ENCODE measurements at regions not wholly inside any gene's neighbourhood (a gene's known extent, or its start where the extent isn't known, plus 50 kb on each side); places are given as distances from the start of the nearest gene placed in this dataset.

DNA sequence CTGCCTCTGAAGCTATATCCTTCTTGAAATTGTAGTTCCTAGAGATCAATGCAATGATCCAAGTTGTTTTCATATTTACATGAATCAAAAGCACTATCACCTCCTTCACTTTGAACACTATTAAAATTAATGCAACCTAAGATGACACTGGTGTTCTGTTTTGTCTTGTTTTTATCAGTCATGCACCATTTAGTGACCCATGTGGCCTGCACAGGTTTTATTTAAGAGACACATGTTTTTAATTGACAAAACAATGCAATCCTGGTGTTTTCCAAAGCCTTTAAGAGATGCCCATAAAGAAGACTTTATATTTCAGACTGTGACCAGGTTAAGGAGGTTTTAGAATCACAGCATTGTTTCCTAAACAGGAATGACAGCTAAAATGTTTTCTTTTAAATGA, 177.5 kb downstream of the FAM181B start:
- TF ChIP-seq ZNF70 (CRISPR knock-in tag; IDR thresholded peaks at IDR 0.05) (peak; percentile 66), BACH2 (CRISPR knock-in tag; IDR thresholded peaks at IDR 0.05; ENCODE audit: borderline replicate concordance) (no peak)

DNA sequence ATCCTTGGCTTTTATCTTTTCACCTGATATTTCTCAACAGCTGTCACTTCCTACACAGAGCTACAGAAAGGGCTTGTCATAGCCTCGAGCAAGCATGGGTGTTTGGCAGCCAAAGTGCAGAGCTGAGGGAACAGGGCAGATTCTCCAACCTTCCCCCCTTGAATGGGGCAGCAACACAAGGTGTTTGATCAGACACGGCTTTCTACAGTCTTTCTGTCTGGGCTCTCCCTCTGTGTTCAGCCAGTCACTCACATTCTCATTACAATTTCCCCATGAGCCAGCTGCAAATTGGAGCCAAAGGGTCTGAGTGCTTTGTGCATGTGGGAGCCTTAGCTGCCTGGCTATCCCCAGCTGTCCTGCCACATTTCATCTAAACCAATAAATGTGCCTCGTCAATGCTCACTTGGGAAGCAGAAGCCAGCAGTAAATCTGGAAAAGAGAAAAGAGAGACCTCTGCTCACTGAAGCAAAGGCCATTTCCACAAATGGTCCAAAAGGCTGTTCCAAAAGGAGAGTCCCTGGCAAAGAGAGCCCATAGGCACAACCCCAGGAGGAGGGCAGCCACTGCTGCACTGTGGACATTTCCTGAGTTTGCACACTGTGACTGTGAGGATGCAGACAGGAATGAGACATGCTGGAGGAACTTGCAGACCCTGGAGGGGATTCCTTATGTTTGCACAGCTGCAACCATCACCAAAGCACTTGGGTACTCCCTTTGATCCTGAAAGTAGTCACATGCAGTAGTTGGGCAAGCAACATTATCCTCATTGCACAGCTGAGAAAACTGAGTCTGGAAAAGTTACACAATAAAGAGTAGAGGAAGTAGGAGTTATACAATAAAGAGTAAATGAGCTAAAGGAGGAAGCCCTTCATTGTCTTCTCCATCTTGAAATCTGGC, 186.8 kb downstream of the FAM181B start:
- ATAC-seq, result no peak
- TF ChIP-seq ZC3H10 (CRISPR knock-in tag; IDR thresholded peaks at IDR 0.05) (no peak), PPARA (CRISPR knock-in tag; IDR thresholded peaks at IDR 0.05; ENCODE audit: borderline replicate concordance) (no peak), BACH2 (CRISPR knock-in tag; IDR thresholded peaks at IDR 0.05; ENCODE audit: borderline replicate concordance) (no peak), ZFP3 (CRISPR knock-in tag; IDR thresholded peaks at IDR 0.05) (no peak), ESRRG (CRISPR knock-in tag; IDR thresholded peaks at IDR 0.05) (no peak), SNAI2 (CRISPR knock-in tag; IDR thresholded peaks at IDR 0.05) (no peak), RARB (CRISPR knock-in tag; IDR thresholded peaks at IDR 0.05) (no peak)
- TF ChIP-seq, protein P1, sequence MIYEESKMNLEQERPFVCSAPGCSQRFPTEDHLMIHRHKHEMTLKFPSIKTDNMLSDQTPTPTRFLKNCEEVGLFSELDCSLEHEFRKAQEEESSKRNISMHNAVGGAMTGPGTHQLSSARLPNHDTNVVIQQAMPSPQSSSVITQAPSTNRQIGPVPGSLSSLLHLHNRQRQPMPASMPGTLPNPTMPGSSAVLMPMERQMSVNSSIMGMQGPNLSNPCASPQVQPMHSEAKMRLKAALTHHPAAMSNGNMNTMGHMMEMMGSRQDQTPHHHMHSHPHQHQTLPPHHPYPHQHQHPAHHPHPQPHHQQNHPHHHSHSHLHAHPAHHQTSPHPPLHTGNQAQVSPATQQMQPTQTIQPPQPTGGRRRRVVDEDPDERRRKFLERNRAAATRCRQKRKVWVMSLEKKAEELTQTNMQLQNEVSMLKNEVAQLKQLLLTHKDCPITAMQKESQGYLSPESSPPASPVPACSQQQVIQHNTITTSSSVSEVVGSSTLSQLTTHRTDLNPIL (CRISPR knock-in tag; IDR thresholded peaks at IDR 0.05; ENCODE audit: low read depth), result no peak

More for the DNA sequence above, 177.5 kb downstream of the FAM181B start:
- no peak for ATAC-seq

DNA sequence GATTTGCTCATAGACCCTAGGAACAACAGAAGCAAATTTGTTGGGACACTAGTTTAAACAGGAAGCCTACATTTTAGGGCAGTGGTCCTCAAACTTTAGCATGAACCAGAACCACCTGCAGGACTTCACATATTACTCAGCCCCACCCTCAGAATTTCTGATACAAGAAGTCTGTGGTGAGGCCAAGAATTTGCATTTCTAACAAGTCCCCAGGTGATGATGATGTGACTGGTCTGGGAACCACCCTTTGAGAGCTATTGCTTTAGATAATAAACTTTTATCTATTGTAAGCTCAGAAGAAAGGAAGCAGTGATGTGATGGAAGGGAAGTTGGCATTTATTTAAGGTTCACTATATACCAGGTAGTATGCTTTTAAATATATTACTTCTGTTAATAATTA, 194.0 kb downstream of the FAM181B start:
- TF ChIP-seq, protein P2, sequence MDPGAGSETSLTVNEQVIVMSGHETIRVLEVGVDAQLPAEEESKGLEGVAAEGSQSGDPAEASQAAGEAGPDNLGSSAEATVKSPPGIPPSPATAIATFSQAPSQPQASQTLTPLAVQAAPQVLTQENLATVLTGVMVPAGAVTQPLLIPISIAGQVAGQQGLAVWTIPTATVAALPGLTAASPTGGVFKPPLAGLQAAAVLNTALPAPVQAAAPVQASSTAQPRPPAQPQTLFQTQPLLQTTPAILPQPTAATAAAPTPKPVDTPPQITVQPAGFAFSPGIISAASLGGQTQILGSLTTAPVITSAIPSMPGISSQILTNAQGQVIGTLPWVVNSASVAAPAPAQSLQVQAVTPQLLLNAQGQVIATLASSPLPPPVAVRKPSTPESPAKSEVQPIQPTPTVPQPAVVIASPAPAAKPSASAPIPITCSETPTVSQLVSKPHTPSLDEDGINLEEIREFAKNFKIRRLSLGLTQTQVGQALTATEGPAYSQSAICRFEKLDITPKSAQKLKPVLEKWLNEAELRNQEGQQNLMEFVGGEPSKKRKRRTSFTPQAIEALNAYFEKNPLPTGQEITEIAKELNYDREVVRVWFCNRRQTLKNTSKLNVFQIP (CRISPR knock-in tag; IDR thresholded peaks at IDR 0.05; ENCODE audit: borderline replicate concordance, low read depth), result no peak
- TF ChIP-seq CSDC2 (CRISPR knock-in tag; IDR thresholded peaks at IDR 0.05), result no peak
- no peak for TF ChIP-seq BACH2 (CRISPR knock-in tag; IDR thresholded peaks at IDR 0.05; ENCODE audit: borderline replicate concordance)
- TF ChIP-seq PPARA (CRISPR knock-in tag; IDR thresholded peaks at IDR 0.05; ENCODE audit: borderline replicate concordance), result no peak
- TF ChIP-seq, protein P3, sequence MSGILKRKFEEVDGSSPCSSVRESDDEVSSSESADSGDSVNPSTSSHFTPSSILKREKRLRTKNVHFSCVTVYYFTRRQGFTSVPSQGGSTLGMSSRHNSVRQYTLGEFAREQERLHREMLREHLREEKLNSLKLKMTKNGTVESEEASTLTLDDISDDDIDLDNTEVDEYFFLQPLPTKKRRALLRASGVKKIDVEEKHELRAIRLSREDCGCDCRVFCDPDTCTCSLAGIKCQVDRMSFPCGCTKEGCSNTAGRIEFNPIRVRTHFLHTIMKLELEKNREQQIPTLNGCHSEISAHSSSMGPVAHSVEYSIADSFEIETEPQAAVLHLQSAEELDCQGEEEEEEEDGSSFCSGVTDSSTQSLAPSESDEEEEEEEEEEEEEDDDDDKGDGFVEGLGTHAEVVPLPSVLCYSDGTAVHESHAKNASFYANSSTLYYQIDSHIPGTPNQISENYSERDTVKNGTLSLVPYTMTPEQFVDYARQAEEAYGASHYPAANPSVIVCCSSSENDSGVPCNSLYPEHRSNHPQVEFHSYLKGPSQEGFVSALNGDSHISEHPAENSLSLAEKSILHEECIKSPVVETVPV (CRISPR knock-in tag; IDR thresholded peaks at IDR 0.05), result no peak
- no peak for TF ChIP-seq ESRRG (CRISPR knock-in tag; IDR thresholded peaks at IDR 0.05)
- TF ChIP-seq RARB (CRISPR knock-in tag; IDR thresholded peaks at IDR 0.05), result no peak
- no peak for TF ChIP-seq TOX (CRISPR knock-in tag; IDR thresholded peaks at IDR 0.05; ENCODE audit: borderline replicate concordance)
- no peak for TF ChIP-seq ZC3H10 (CRISPR knock-in tag; IDR thresholded peaks at IDR 0.05)
- TF ChIP-seq ZFP30 (CRISPR knock-in tag; IDR thresholded peaks at IDR 0.05), result no peak
- TF ChIP-seq SNAI2 (CRISPR knock-in tag; IDR thresholded peaks at IDR 0.05), result no peak
- TF ChIP-seq ARNTL (CRISPR knock-in tag; IDR thresholded peaks at IDR 0.05; ENCODE audit: borderline replicate concordance, low read depth), result no peak
- no peak for TF ChIP-seq ZNF70 (CRISPR knock-in tag; IDR thresholded peaks at IDR 0.05)
- no peak for ATAC-seq

DNA sequence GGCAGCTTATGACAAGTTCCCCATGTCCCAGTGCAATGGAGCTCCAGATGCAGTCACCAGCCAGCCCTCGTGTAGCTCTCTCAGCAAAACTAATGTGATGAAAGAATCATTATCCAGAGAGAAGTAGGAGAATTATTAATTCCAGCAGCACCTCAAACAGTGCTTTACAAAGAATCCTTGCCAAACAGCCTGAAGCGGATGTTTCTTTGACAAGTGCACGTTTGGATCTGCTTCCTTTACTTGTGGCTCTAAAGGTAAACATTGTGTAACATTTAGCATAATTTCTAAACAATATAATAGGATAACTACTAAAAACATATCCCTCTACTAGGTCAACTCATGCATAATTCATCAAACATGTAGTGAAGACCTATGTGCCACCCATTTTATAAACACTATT, 197.0 kb downstream of the FAM181B start:
- no peak for ATAC-seq
- no peak for TF ChIP-seq ZNF8 (CRISPR knock-in tag; IDR thresholded peaks at IDR 0.05)
- TF ChIP-seq, protein P4, sequence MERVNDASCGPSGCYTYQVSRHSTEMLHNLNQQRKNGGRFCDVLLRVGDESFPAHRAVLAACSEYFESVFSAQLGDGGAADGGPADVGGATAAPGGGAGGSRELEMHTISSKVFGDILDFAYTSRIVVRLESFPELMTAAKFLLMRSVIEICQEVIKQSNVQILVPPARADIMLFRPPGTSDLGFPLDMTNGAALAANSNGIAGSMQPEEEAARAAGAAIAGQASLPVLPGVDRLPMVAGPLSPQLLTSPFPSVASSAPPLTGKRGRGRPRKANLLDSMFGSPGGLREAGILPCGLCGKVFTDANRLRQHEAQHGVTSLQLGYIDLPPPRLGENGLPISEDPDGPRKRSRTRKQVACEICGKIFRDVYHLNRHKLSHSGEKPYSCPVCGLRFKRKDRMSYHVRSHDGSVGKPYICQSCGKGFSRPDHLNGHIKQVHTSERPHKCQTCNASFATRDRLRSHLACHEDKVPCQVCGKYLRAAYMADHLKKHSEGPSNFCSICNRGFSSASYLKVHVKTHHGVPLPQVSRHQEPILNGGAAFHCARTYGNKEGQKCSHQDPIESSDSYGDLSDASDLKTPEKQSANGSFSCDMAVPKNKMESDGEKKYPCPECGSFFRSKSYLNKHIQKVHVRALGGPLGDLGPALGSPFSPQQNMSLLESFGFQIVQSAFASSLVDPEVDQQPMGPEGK (CRISPR knock-in tag; IDR thresholded peaks at IDR 0.05; ENCODE audit: borderline replicate concordance), result no peak
- TF ChIP-seq TOX (CRISPR knock-in tag; IDR thresholded peaks at IDR 0.05; ENCODE audit: borderline replicate concordance), result no peak
- TF ChIP-seq OSR1 (CRISPR knock-in tag; IDR thresholded peaks at IDR 0.05), result no peak
- no peak for TF ChIP-seq ZNF565 (CRISPR knock-in tag; conservative IDR thresholded peaks at IDR 0.05; ENCODE audit: low read depth)
- TF ChIP-seq GLIS3 (CRISPR knock-in tag; IDR thresholded peaks at IDR 0.05), result no peak
- TF ChIP-seq BACH2 (CRISPR knock-in tag; IDR thresholded peaks at IDR 0.05; ENCODE audit: borderline replicate concordance), result no peak

Data from SK-N-SH treated with all-trans-retinoic acid at 6 μM for 48 hours (cell line).